ENCODE measurements at regions not wholly inside any gene's neighbourhood (a gene's known extent, or its start where the extent isn't known, plus 50 kb on each side); places are given as distances from the start of the nearest gene placed in this dataset.

- TF ChIP-seq CTCF (conservative IDR thresholded peaks at IDR 0.05 in 1 of 2, IDR thresholded peaks at IDR 0.05 in 1 of 2; ENCODE audit: low read depth in 1 of 2, low read length in 2 of 2): no peak
- no peak for TF ChIP-seq EZH2 (IDR thresholded peaks at IDR 0.05; ENCODE audit: low read length, missing control alignments)
These were observed 190.5 kb downstream of the ESRRB start for GRCh38 chr14:76566439-76566838.

Data from fibroblast of lung (primary cell).